ENCODE measurements at regions not wholly inside any gene's neighbourhood (a gene's known extent, or its start where the extent isn't known, plus 50 kb on each side); places are given as distances from the start of the nearest gene placed in this dataset.

- no peaks in the 10 kb centered on the region for H3K9me3 Mint-ChIP-seq
- H3K4me1 Mint-ChIP-seq (ENCODE audit: low read depth) = no peaks in the 10 kb centered on the region
- no peaks in the 10 kb centered on the region for H3K27me3 Mint-ChIP-seq (ENCODE audit: low read depth)
These were observed 434.5 kb upstream of the GOT2 start for GRCh38 chr16:59168461-59169114.

GRCh38 chr16:59164461-59164860, 430.3 kb upstream of the GOT2 start:
- DNase-seq (ENCODE audit: low spot score) = no peak
- no peaks in the 10 kb centered on the region for H3K9me3 Mint-ChIP-seq
- intact Hi-C loops (cut with micrococcal nuclease) = no loop called here
- H3K4me3 Mint-ChIP-seq (ENCODE audit: low read depth) = no peak overlapping the region
- H3K4me1 Mint-ChIP-seq (ENCODE audit: low read depth) = no peaks in the 10 kb centered on the region
- no peaks in the 10 kb centered on the region for H3K36me3 Mint-ChIP-seq (ENCODE audit: low read depth)
- no peaks in the 10 kb centered on the region for H3K27me3 Mint-ChIP-seq (ENCODE audit: low read depth)
- no peak overlapping the region for H3K27ac Mint-ChIP-seq

More at GRCh38 chr16:59168461-59169114, 434.5 kb upstream of the GOT2 start:
- Mint-ChIP-seq H3K4me3 (ENCODE audit: low read depth) (no peak overlapping the region), H3K27ac (no peak overlapping the region), H3K36me3 (ENCODE audit: low read depth) (no peaks in the 10 kb centered on the region)
- no peak for DNase-seq (ENCODE audit: low spot score)
- intact Hi-C loops (cut with micrococcal nuclease) = no loop called here

DNA sequence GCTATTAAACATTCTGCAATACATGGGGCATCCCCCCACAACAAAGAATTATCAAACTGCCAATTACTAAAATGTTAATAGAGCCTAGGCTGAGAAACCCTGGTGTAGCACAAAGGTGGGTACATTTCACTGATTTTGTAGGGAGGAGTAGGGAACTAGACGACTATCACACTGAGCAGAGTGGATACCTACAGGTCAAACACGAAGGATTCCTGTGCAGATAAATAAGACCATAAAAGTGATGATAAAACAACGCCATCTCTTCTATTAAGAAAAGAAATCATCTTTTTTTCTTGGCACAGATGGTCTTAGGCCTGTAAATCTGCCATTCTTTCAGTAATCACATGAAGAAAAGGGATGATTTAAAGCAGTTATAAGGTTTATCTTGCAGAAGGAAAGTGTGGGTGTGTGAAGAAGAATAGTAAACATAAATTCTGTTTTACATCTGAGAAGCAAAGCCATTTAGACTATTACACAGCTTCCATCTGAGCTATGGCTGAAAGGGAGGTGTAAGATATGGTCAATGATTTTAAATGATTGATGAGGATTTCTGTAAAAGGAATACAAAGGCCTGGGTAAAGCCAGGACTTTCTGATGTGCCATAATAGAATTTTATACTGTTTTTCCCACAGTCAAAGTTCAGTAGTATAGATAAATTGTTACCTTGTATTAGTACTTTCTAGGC, 429.4 kb upstream of the GOT2 start:
- intact Hi-C loops (cut with micrococcal nuclease) = no loop called here
- Mint-ChIP-seq H3K4me1 (ENCODE audit: low read depth) (no peaks in the 10 kb centered on the region), H3K27me3 (ENCODE audit: low read depth) (no peaks in the 10 kb centered on the region), H3K36me3 (ENCODE audit: low read depth) (no peaks in the 10 kb centered on the region), H3K9me3 (no peaks in the 10 kb centered on the region), H3K4me3 (ENCODE audit: low read depth) (no peak overlapping the region), H3K27ac (no peak overlapping the region)
- DNase-seq (ENCODE audit: low spot score) = no peak

- H3K27me3 Mint-ChIP-seq (ENCODE audit: low read depth) = no peaks in the 10 kb centered on the region
These were observed 427.6 kb upstream of the GOT2 start for GRCh38 chr16:59161679-59162078.

DNA sequence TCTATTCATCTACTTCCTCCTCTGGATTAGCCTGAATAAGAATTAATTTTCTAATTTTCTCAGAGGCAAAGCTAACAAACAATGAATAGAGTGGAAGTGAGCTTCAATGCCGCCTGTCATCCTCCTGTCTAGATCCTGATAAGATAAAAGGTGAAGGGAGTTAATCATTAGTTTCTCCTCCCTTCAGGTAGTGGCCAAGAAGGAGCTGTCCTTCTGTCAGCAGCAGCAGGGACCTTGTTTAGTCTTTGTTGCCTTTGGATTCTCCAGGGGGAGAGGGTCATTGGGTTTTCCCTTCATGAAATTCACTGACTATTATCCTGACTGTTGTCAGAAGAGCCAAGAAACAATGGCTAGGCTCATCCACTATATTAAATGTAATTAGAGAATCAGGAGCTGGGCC, 420.2 kb upstream of the GOT2 start:
- Mint-ChIP-seq H3K27ac (no peak overlapping the region), H3K27me3 (ENCODE audit: low read depth) (no peaks in the 10 kb centered on the region), H3K4me1 (ENCODE audit: low read depth) (no peaks in the 10 kb centered on the region), H3K36me3 (ENCODE audit: low read depth) (no peaks in the 10 kb centered on the region), H3K9me3 (no peaks in the 10 kb centered on the region), H3K4me3 (ENCODE audit: low read depth) (no peak overlapping the region)
- no peak for DNase-seq (ENCODE audit: low spot score)
- intact Hi-C loops (cut with micrococcal nuclease) = no loop called here

More at GRCh38 chr16:59161679-59162078, 427.6 kb upstream of the GOT2 start:
- DNase-seq (ENCODE audit: low spot score) = no peak
- no peaks in the 10 kb centered on the region for H3K36me3 Mint-ChIP-seq (ENCODE audit: low read depth)
- H3K27ac Mint-ChIP-seq = no peak overlapping the region
- no peaks in the 10 kb centered on the region for H3K4me1 Mint-ChIP-seq (ENCODE audit: low read depth)
- no peaks in the 10 kb centered on the region for H3K9me3 Mint-ChIP-seq
- intact Hi-C loops (cut with micrococcal nuclease) = no loop called here
- H3K4me3 Mint-ChIP-seq (ENCODE audit: low read depth) = no peak overlapping the region

DNA sequence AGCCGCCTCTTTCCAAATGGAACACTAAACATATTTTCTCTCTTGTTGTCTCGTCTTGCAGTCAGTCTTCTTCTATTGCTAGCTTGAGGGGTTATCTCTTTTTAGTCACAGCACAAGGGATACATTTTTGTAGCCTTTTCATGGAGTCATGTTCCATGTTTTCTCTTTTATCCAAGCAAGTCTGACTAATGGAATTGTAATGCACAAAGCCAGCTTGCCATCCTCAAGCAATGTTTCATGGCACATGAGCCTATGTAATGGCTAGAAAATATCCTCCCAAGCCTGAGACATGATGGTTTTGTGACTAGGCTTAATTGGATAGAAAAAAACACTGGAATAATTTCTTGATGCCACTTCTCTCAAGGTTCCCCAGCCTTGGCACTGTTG, 414.6 kb upstream of the GOT2 start:
- DNase-seq (ENCODE audit: low spot score) = no peak
- intact Hi-C loops (cut with micrococcal nuclease) = no loop called here
- Mint-ChIP-seq H3K27ac (no peak overlapping the region), H3K4me1 (ENCODE audit: low read depth) (no peaks in the 10 kb centered on the region), H3K4me3 (ENCODE audit: low read depth) (no peak overlapping the region), H3K9me3 (no peaks in the 10 kb centered on the region), H3K36me3 (ENCODE audit: low read depth) (no peaks in the 10 kb centered on the region), H3K27me3 (ENCODE audit: low read depth) (no peaks in the 10 kb centered on the region)

DNA sequence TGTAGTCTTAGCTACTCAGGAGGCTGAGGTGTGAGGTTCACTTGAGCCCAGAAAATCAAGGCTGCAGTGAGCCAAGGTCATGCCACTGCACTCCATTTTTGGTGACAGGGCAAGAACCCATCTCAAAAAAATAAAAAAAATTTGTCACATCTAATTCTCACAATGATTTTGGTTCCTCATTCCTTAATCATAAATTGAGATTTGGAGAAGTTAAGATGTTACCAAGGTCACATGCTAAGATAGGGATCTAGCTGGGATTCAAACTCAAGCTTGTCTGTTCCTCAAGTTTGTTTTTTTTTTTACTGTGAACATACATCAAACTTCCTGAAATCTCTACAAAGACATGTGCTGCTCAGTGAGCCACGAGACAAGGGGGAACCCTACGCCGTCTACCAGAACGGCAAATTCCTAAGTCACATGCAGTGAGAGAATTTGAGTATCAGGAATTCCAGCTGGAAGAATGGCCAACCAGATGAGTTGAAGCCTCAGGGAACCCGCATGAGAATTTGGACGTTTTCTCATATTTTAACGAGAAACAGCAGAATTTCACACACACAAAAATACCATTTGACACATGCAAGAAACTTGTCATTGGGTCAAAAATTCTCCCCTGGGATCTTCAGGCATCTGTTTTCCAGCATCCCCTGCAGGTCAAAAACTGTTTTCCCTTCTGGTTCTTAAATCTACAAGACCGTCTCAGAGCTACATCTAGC, 414.1 kb upstream of the GOT2 start:
- no peak overlapping the region for H3K27ac Mint-ChIP-seq
- no peaks in the 10 kb centered on the region for H3K4me1 Mint-ChIP-seq (ENCODE audit: low read depth)
- intact Hi-C loops (cut with micrococcal nuclease) = no loop called here
- H3K4me3 Mint-ChIP-seq (ENCODE audit: low read depth) = no peak overlapping the region
- no peaks in the 10 kb centered on the region for H3K27me3 Mint-ChIP-seq (ENCODE audit: low read depth)
- no peaks in the 10 kb centered on the region for H3K36me3 Mint-ChIP-seq (ENCODE audit: low read depth)
- H3K9me3 Mint-ChIP-seq = no peaks in the 10 kb centered on the region
- DNase-seq (ENCODE audit: low spot score) = no peak

DNA sequence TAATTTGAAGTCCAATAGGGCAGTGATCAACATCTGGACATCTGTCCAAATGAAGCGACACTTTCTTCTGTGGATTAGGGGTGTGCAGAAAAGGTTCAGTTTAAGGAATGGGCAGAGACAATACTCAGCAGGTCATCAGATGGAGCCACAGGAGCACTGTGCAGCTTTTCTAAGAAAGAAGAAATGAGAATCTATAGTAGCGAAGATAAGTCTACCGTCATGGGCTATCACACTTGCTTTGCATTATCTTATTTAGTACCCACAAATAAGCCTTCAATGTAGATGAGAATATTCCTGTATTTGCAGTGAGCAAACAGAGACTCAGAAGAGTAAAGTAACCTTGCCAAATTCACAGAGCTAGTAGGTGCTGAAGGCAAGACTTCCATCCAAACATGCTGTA, 412.0 kb upstream of the GOT2 start:
- Mint-ChIP-seq H3K4me3 (ENCODE audit: low read depth) (no peak overlapping the region), H3K36me3 (ENCODE audit: low read depth) (no peaks in the 10 kb centered on the region), H3K9me3 (no peaks in the 10 kb centered on the region), H3K27me3 (ENCODE audit: low read depth) (no peaks in the 10 kb centered on the region), H3K4me1 (ENCODE audit: low read depth) (no peaks in the 10 kb centered on the region), H3K27ac (no peak overlapping the region)
- intact Hi-C loops (cut with micrococcal nuclease) = no loop called here
- DNase-seq (ENCODE audit: low spot score) = no peak

GRCh38 chr16:59144841-59145240, 410.7 kb upstream of the GOT2 start:
- DNase-seq (ENCODE audit: low spot score) = no peak
- Mint-ChIP-seq H3K27ac (no peak overlapping the region), H3K36me3 (ENCODE audit: low read depth) (no peaks in the 10 kb centered on the region), H3K4me1 (ENCODE audit: low read depth) (no peaks in the 10 kb centered on the region), H3K4me3 (ENCODE audit: low read depth) (no peak overlapping the region), H3K27me3 (ENCODE audit: low read depth) (no peaks in the 10 kb centered on the region), H3K9me3 (no peaks in the 10 kb centered on the region)
- intact Hi-C loops (cut with micrococcal nuclease) = no loop called here

DNA sequence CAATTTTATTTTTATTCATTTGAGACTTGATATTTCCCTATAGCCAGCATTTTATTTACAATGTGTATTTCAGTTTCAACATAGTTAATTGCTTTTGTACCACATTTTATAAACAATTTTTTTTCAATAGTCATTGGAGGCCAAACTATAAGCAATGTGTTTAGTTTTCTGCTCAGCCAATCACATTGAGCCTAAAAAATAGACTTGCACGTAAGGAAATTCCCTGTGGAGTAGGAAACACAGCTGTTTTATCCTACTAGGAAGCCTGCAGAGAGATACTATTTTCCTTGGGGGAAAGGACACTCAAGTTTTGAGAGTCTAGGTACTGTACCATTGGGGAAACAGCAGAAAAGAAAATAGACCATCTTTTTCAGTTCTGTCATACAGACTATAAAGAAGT, 410.2 kb upstream of the GOT2 start:
- intact Hi-C loops (cut with micrococcal nuclease) = no loop called here
- DNase-seq (ENCODE audit: low spot score) = no peak
- no peaks in the 10 kb centered on the region for H3K4me1 Mint-ChIP-seq (ENCODE audit: low read depth)
- no peak overlapping the region for H3K4me3 Mint-ChIP-seq (ENCODE audit: low read depth)
- H3K36me3 Mint-ChIP-seq (ENCODE audit: low read depth) = no peaks in the 10 kb centered on the region
- no peak overlapping the region for H3K27ac Mint-ChIP-seq
- no peaks in the 10 kb centered on the region for H3K9me3 Mint-ChIP-seq
- H3K27me3 Mint-ChIP-seq (ENCODE audit: low read depth) = no peaks in the 10 kb centered on the region

DNA sequence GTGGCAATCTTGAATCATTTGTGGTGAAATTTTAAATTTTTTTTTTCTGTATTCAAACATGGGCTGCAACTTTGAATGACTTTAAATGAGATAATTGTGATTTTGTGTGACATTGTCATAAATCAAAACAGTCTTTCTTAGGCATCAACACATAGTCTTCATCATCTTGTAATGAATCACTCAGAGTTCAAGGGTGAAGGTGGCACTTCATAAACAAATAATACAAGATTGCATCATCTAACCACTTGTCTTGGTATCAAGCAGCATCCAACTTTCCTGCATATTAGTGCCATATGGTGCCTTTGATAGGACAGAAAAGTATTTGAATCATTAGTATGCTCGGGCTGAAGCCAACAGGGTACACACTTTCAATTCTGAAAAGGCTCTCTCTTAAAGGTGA, 392.4 kb upstream of the GOT2 start:
- no peaks in the 10 kb centered on the region for H3K36me3 Mint-ChIP-seq (ENCODE audit: low read depth)
- no peaks in the 10 kb centered on the region for H3K27me3 Mint-ChIP-seq (ENCODE audit: low read depth)
- DNase-seq (ENCODE audit: low spot score) = no peak
- no peaks in the 10 kb centered on the region for H3K4me1 Mint-ChIP-seq (ENCODE audit: low read depth)
- H3K27ac Mint-ChIP-seq = no peak overlapping the region
- no peaks in the 10 kb centered on the region for H3K9me3 Mint-ChIP-seq
- intact Hi-C loops (cut with micrococcal nuclease) = no loop called here
- no peak overlapping the region for H3K4me3 Mint-ChIP-seq (ENCODE audit: low read depth)

DNA sequence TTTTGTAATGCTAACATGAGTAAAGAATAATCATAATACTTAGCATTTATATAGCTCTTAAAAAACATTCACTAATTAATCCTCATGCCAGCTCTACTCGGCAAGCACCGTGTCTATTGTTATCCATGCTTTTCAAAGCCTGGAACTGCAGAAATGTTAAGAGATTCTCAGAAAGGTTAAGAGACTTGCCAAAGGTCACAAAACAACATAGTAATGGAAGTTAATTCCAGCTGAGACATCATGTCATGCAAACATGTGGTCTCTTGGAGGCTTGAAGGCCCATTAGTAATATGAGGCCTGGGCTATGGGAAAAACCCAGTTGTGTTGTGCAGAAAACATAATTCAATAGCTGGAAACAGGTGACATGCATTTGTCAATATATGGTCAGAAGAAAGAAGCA, 389.9 kb upstream of the GOT2 start:
- no peak overlapping the region for H3K4me3 Mint-ChIP-seq (ENCODE audit: low read depth)
- H3K36me3 Mint-ChIP-seq (ENCODE audit: low read depth) = no peaks in the 10 kb centered on the region
- H3K4me1 Mint-ChIP-seq (ENCODE audit: low read depth) = no peaks in the 10 kb centered on the region
- no peaks in the 10 kb centered on the region for H3K27me3 Mint-ChIP-seq (ENCODE audit: low read depth)
- DNase-seq (ENCODE audit: low spot score) = no peak
- no peak overlapping the region for H3K27ac Mint-ChIP-seq
- no peaks in the 10 kb centered on the region for H3K9me3 Mint-ChIP-seq
- intact Hi-C loops (cut with micrococcal nuclease) = no loop called here

GRCh38 chr16:59123479-59123878, 389.4 kb upstream of the GOT2 start:
- intact Hi-C loops (cut with micrococcal nuclease) = no loop called here
- no peaks in the 10 kb centered on the region for H3K9me3 Mint-ChIP-seq
- no peak overlapping the region for H3K4me3 Mint-ChIP-seq (ENCODE audit: low read depth)
- no peaks in the 10 kb centered on the region for H3K4me1 Mint-ChIP-seq (ENCODE audit: low read depth)
- DNase-seq (ENCODE audit: low spot score) = no peak
- H3K36me3 Mint-ChIP-seq (ENCODE audit: low read depth) = no peaks in the 10 kb centered on the region
- no peaks in the 10 kb centered on the region for H3K27me3 Mint-ChIP-seq (ENCODE audit: low read depth)
- H3K27ac Mint-ChIP-seq = no peak overlapping the region
